Transverse colon (tissue), 4 donors: ENCODE measurements at regions not wholly inside any gene's neighbourhood (a gene's known extent, or its start where the extent isn't known, plus 50 kb on each side); places are given as distances from the start of the nearest gene placed in this dataset.
"Not testable (repeated sequence)": the region's sequence is repeated elsewhere in the genome, so short reads cannot be mapped to it uniquely, and the experiment has no call there.

ENCODE experiments used
- DNase-seq: peaks from one replicate; pipeline ENCODE4 v3.0.0-alpha.2; 2019
- H3K27ac ChIP-seq, 4 donors: fragments of 200-600 bp; sonication (generic); 2 replicates each; pipeline ENCODE4 v1.5.1; 2016 to 2018; ENCODE audit warnings: inconsistent platforms in 4 of 4
- H3K27me3 ChIP-seq: fragments of 200-600 bp; sonication (generic); 2 replicates; pipeline ENCODE4 v1.5.1; 2017; ENCODE audit warnings: inconsistent platforms
- H3K36me3 ChIP-seq, 4 donors: fragments of 200-600 bp; sonication (generic); 2 replicates each; pipeline ENCODE4 v1.5.1; 2017 to 2019; ENCODE audit warnings: inconsistent platforms in 4 of 4
- H3K4me1 ChIP-seq, 4 donors: fragments of 200-600 bp; sonication (generic); 2 replicates each; pipeline ENCODE4 v1.5.1; 2017 to 2020; ENCODE audit warnings: inconsistent platforms in 4 of 4
- H3K4me3 ChIP-seq, 4 donors: fragments of 200-600 bp; sonication (generic); 1 replicate in 1 of 4; 2 replicates in 3 of 4; pipeline versions ENCODE4 v1.5.1 to v1.6.1; 2017 to 2019; ENCODE audit warnings: inconsistent platforms in 4 of 4
- H3K9me3 ChIP-seq, 2 donors: fragments of 200-600 bp; sonication (generic); 2 replicates each; pipeline ENCODE4 v1.5.1; 2017 to 2019; ENCODE audit warnings: inconsistent platforms in 2 of 2
- CTCF ChIP-seq, 5 experiments: fragments of 200-600 bp in 3 of 5; fragments of 450-650 bp in 2 of 5; sonication (generic) in 3 of 5; IDR thresholded peaks; 1 replicate in 2 of 5; 2 replicates in 3 of 5; pipeline ENCODE4 v1.5.1; 2016 to 2017; ENCODE audit warnings: antibody characterized with exemption in 5 of 5, inconsistent platforms in 3 of 5, mild to moderate bottlenecking in 2 of 5, moderate library complexity in 1 of 5
- EP300 ChIP-seq: sonication (generic); formaldehyde crosslinking; IDR thresholded peaks from one replicate; pipeline ENCODE4 v1.6.1; 2017; ENCODE audit warnings: antibody characterized with exemption, low read depth
- POLR2A ChIP-seq: fragments of 450-650 bp; IDR thresholded peaks from one replicate; pipeline ENCODE4 v1.6.1; 2016; ENCODE audit warnings: antibody characterized with exemption, mild to moderate bottlenecking, moderate library complexity
- POLR2AphosphoS5 ChIP-seq, 3 donors: sonication (generic); formaldehyde crosslinking; IDR thresholded peaks; one replicate each; pipeline ENCODE4 v1.6.1; 2016; ENCODE audit warnings: antibody characterized with exemption in 3 of 3
- WGBS, 2 donors: methylation state at CpG; one replicate each; pipeline ENCODE4 v1.1.5; 2018; ENCODE audit warnings: low coverage in 1 of 2; 5-methylcytosine and 5-hydroxymethylcytosine counted together
- in situ Hi-C, 4 donors: fragments of 200-750 bp; cut with MboI; loops; one replicate each; pipeline versions ENCODE4 v1.15.0 to v1.15.1; 2017; ENCODE audit warnings: low sequenced_read_pairs in 3 of 4, low pct_ligation_motif_present in 1 of 4, low pct_unique_long_range_greater_than_20kb in 1 of 4
- intact Hi-C: fragments of 100-400 bp; cut with DNase I; formaldehyde crosslinking; loops from one replicate; pipeline ENCODE4 v1.15.1; 2023; ENCODE audit warnings: low total_unique reads

DNA sequence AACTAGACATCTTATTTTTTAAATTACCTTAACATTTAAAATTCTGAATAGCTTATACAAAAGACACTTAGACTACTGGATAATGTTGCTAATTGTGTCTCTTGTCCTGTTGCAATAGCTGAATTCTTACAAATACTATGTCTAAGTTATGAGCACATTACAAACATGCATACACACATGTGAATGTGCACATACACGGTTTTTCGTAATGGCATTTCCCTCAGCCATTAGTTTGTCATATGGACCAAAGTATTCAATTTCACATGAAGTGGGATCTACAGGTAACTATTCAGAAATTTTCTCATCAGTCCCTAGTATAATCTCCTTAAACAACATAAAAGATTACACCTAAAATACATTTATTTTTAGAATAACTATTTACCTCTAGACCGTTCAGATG, 178.6 kb upstream of the BET1 start:
- intact Hi-C loops (no loop called here), in situ Hi-C loops (no loop called here)
- peaks cover 0 to 4% (median 0%) of the 10 kb centered on the region in 4 donors for H3K4me1 ChIP-seq
- DNase-seq: no peak
- no peaks in the 10 kb centered on the region for H3K9me3 ChIP-seq
- H3K27ac ChIP-seq: peak overlapping the region in 2 of 4 donors; percentile 50 to 53
- no peak overlapping the region for H3K4me3 ChIP-seq
- no peak for TF ChIP-seq CTCF (IDR thresholded peaks at IDR 0.05)
- TF ChIP-seq EP300: no peak
- TF ChIP-seq POLR2AphosphoS5 (IDR thresholded peaks at IDR 0.05): no peak
- no peak for TF ChIP-seq POLR2A
- no peaks in the 10 kb centered on the region for H3K36me3 ChIP-seq
- 77 to 82% methylated on average over 3 of the region's 3 CpGs for WGBS, 2 donors
- H3K27me3 ChIP-seq: no peaks in the 10 kb centered on the region

DNA sequence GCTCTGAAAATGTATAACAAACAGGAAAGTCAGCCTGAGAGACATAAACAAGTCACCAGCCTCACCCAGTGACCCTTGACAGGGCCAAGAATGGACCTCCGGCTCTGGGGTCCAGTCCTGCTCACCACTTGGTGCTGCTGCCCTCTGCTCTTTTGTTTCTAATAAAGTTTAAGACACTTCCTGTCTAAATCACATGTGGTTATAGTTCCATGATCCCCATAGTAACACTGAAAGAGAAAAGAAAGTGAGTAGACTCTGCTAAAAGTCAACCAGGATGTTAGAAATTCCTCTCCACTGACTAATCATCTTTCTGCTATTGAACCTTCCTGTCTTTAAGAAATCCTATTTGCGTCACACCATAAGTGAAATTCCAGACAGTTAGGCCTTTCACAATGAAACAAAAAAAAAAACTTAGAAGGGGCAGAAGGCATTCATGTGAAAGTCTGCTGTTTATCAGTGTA, 179.2 kb upstream of the BET1 start:
- H3K27me3 ChIP-seq: no peaks in the 10 kb centered on the region
- peaks cover 0 to 4% (median 0%) of the 10 kb centered on the region in 4 donors for H3K4me1 ChIP-seq
- in situ Hi-C loops (no loop called here), intact Hi-C loops (no loop called here)
- WGBS, 2 donors: 45 to 80% methylated on average over 1 to 2 of the region's 2 CpGs
- H3K9me3 ChIP-seq: no peaks in the 10 kb centered on the region
- no peak for DNase-seq
- peak in 2 of 3 donors; percentile 30 to 51 for TF ChIP-seq POLR2AphosphoS5 (IDR thresholded peaks at IDR 0.05)
- TF ChIP-seq POLR2A: no peak
- TF ChIP-seq CTCF (IDR thresholded peaks at IDR 0.05): no peak
- no peaks in the 10 kb centered on the region for H3K36me3 ChIP-seq
- peak overlapping the region in 2 of 4 donors; percentile 50 to 53 for H3K27ac ChIP-seq
- no peak overlapping the region for H3K4me3 ChIP-seq

- H3K27me3 ChIP-seq: no peaks in the 10 kb centered on the region
- H3K27ac ChIP-seq: peak overlapping the region in 2 of 4 donors; percentile 4 to 44
- no peak overlapping the region for H3K4me3 ChIP-seq
- H3K9me3 ChIP-seq: no peaks in the 10 kb centered on the region
- DNase-seq: no peak
- H3K4me1 ChIP-seq: peaks cover 0 to 4% (median 0%) of the 10 kb centered on the region in 4 donors
- intact Hi-C loops (no loop called here), in situ Hi-C loops (no loop called here)
- 53 to 54% methylated on average over 3 of the region's 3 CpGs for WGBS, 2 donors
- no peaks in the 10 kb centered on the region for H3K36me3 ChIP-seq
- TF ChIP-seq POLR2A: no peak
- no peak for TF ChIP-seq CTCF (IDR thresholded peaks at IDR 0.05)
- TF ChIP-seq EP300: no peak
- TF ChIP-seq POLR2AphosphoS5 (IDR thresholded peaks at IDR 0.05): no peak
Measured at GRCh38 chr7:94183891-94184290, 179.7 kb upstream of the BET1 start.

DNA sequence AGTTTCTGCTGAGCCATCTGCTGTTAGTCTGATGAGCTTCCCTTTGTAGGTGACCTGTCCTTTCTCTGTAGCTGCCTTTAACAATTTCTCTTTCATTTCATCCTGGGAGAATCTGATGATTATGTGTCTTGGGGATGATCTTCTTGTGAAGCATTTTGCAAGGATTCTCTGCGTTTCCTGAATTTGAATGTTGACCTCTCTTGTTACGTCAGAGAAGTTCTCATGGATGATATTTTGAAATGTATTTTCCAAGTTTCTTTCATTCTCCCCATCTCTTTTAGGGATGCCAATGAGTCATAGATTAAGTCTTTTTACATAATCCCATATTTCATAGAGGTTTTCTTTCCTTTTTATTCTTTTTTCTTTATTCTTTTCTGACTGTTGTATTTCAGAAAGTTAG, 184.2 kb upstream of the BET1 start:
- H3K36me3 ChIP-seq: no peaks in the 10 kb centered on the region
- H3K9me3 ChIP-seq: no peaks in the 10 kb centered on the region
- DNase-seq: no peak
- H3K4me1 ChIP-seq: no peaks in the 10 kb centered on the region
- intact Hi-C loops (no loop called here), in situ Hi-C loops (no loop called here)
- 85 to 92% methylated on average over 2 of the region's 2 CpGs for WGBS, 2 donors
- no peaks in the 10 kb centered on the region for H3K27me3 ChIP-seq
- H3K4me3 ChIP-seq: no peak overlapping the region
- TF ChIP-seq POLR2AphosphoS5 (IDR thresholded peaks at IDR 0.05) (no peak), POLR2A (no peak), EP300 (no peak)
- H3K27ac ChIP-seq: no peak overlapping the region

- Histone ChIP-seq H3K27me3 (no peaks in the 10 kb centered on the region), H3K4me3 (no peak overlapping the region), H3K36me3 (no peaks in the 10 kb centered on the region), H3K27ac (no peak overlapping the region), H3K4me1 (no peaks in the 10 kb centered on the region), H3K9me3 (no peaks in the 10 kb centered on the region)
- DNase-seq: no peak
- intact Hi-C loops: no loop called here
- 0% methylated on average over 1 of the region's 1 CpG for WGBS, 2 donors
- in situ Hi-C loops: no loop called here
- no peak for TF ChIP-seq CTCF (IDR thresholded peaks at IDR 0.05)
Measured at GRCh38 chr7:94190599-94191061, 186.5 kb upstream of the BET1 start.

DNA sequence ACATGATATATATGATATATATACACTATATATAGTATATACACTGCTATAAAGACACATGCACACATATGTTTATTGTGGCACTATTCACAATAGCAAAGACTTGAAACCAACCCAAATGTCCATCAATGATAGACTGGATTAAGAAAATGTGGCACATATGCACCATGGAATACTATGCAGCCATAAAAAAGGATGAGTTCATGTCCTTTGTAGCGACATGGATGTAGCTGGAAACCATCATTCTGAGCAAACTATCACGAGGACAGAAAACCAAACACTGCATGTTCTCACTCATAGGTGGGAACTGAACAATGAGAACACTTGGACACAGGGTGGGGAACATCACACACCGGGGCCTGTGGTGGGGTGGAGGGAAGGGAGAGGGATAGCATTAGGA, 190.3 kb upstream of the BET1 start:
- H3K36me3 ChIP-seq, H3K4me3 ChIP-seq, DNase-seq, H3K27ac ChIP-seq, H3K27me3 ChIP-seq, in situ Hi-C loops, intact Hi-C loops, H3K4me1 ChIP-seq, H3K9me3 ChIP-seq: not testable (repeated sequence)
- WGBS, 2 donors: 82 to 89% methylated on average over 3 of the region's 3 CpGs
